KOPT-K1 (cell line): ENCODE measurements at regions not wholly inside any gene's neighbourhood (a gene's known extent, or its start where the extent isn't known, plus 50 kb on each side); places are given as distances from the start of the nearest gene placed in this dataset.

Experiments
- H3K27ac ChIP-seq: fragments of 200-600 bp; sonication (generic); 2 replicates; pipeline ENCODE4 v1.5.1; 2016; ENCODE audit warnings: antibody characterized with exemption, mild to moderate bottlenecking, low read depth, low read length; ENCODE audit not compliant: poor library complexity, severe bottlenecking
- H3K36me3 ChIP-seq: fragments of 200-600 bp; sonication (generic); 2 replicates; pipeline ENCODE4 v1.5.1; 2017; ENCODE audit warnings: antibody characterized with exemption, mild to moderate bottlenecking, low read length, moderate library complexity; ENCODE audit not compliant: insufficient read depth
- H3K9me3 ChIP-seq: fragments of 200-600 bp; sonication (generic); 2 replicates; pipeline ENCODE4 v1.5.1; 2017; ENCODE audit warnings: antibody characterized with exemption, low read length, mild to moderate bottlenecking; ENCODE audit not compliant: insufficient read depth, poor library complexity, severe bottlenecking

GRCh38 chr2:12090590-12090989 is 344.2 kb downstream of the LPIN1 start:
- Histone ChIP-seq H3K9me3 (no peaks in the 10 kb centered on the region), H3K27ac (no peak overlapping the region), H3K36me3 (no peaks in the 10 kb centered on the region)

- Histone ChIP-seq H3K36me3 (no peaks in the 10 kb centered on the region), H3K9me3 (no peaks in the 10 kb centered on the region), H3K27ac (no peak overlapping the region)
Measured at GRCh38 chr2:12091201-12091806, 344.9 kb downstream of the LPIN1 start.

GRCh38 chr2:12094134-12094533 is 347.7 kb downstream of the LPIN1 start:
- Histone ChIP-seq H3K27ac (no peak overlapping the region), H3K36me3 (no peaks in the 10 kb centered on the region), H3K9me3 (no peaks in the 10 kb centered on the region)

GRCh38 chr2:12096051-12096787 is 349.8 kb downstream of the LPIN1 start:
- Histone ChIP-seq H3K36me3 (no peaks in the 10 kb centered on the region), H3K9me3 (no peaks in the 10 kb centered on the region), H3K27ac (no peak overlapping the region)

GRCh38 chr2:12096788-12097449 is 350.5 kb downstream of the LPIN1 start:
- H3K27ac ChIP-seq = no peak overlapping the region
- H3K9me3 ChIP-seq = no peaks in the 10 kb centered on the region
- no peaks in the 10 kb centered on the region for H3K36me3 ChIP-seq

- no peaks in the 10 kb centered on the region for H3K9me3 ChIP-seq
- no peak overlapping the region for H3K27ac ChIP-seq
- no peaks in the 10 kb centered on the region for H3K36me3 ChIP-seq
Measured at GRCh38 chr2:12097859-12098258, 351.4 kb downstream of the LPIN1 start.

- Histone ChIP-seq H3K36me3 (no peaks in the 10 kb centered on the region), H3K27ac (no peak overlapping the region), H3K9me3 (no peaks in the 10 kb centered on the region)
Measured at GRCh38 chr2:12099374-12099773, 352.9 kb downstream of the LPIN1 start.

- no peaks in the 10 kb centered on the region for H3K36me3 ChIP-seq
- no peak overlapping the region for H3K27ac ChIP-seq
- no peaks in the 10 kb centered on the region for H3K9me3 ChIP-seq
Measured at GRCh38 chr2:12102679-12103078, 356.2 kb downstream of the LPIN1 start.

GRCh38 chr2:12105180-12105579 is 358.7 kb downstream of the LPIN1 start:
- no peak overlapping the region for H3K27ac ChIP-seq
- no peaks in the 10 kb centered on the region for H3K9me3 ChIP-seq

GRCh38 chr2:12106440-12107080 is 360.1 kb downstream of the LPIN1 start:
- no peak overlapping the region for H3K27ac ChIP-seq

More at GRCh38 chr2:12105180-12105579, 358.7 kb downstream of the LPIN1 start:
- no peaks in the 10 kb centered on the region for H3K36me3 ChIP-seq

GRCh38 chr2:12107321-12107720 is 360.9 kb downstream of the LPIN1 start:
- Histone ChIP-seq H3K36me3 (no peaks in the 10 kb centered on the region), H3K27ac (no peak overlapping the region), H3K9me3 (no peaks in the 10 kb centered on the region)

More at GRCh38 chr2:12106440-12107080, 360.1 kb downstream of the LPIN1 start:
- no peaks in the 10 kb centered on the region for H3K9me3 ChIP-seq
- H3K36me3 ChIP-seq = no peaks in the 10 kb centered on the region

- no peaks in the 10 kb centered on the region for H3K9me3 ChIP-seq
- no peak overlapping the region for H3K27ac ChIP-seq
- H3K36me3 ChIP-seq = no peaks in the 10 kb centered on the region
Measured at GRCh38 chr2:12107939-12108338, 361.5 kb downstream of the LPIN1 start.

GRCh38 chr2:12109363-12110017 is 363.1 kb downstream of the LPIN1 start:
- H3K36me3 ChIP-seq = no peaks in the 10 kb centered on the region
- no peaks in the 10 kb centered on the region for H3K9me3 ChIP-seq
- H3K27ac ChIP-seq = no peak overlapping the region

GRCh38 chr2:12110074-12110473 is 363.6 kb downstream of the LPIN1 start:
- Histone ChIP-seq H3K27ac (no peak overlapping the region), H3K36me3 (no peaks in the 10 kb centered on the region), H3K9me3 (no peaks in the 10 kb centered on the region)

GRCh38 chr2:12110481-12110880 is 364.0 kb downstream of the LPIN1 start:
- Histone ChIP-seq H3K9me3 (no peaks in the 10 kb centered on the region), H3K27ac (no peak overlapping the region), H3K36me3 (no peaks in the 10 kb centered on the region)
